ENCODE measurements at regions not wholly inside any gene's neighbourhood (a gene's known extent, or its start where the extent isn't known, plus 50 kb on each side); places are given as distances from the start of the nearest gene placed in this dataset.
A peak's percentile ranks its signal among the peaks of the same experiment; 100 is the strongest.
"Not testable (repeated sequence)": the region's sequence is repeated elsewhere in the genome, so short reads cannot be mapped to it uniquely, and the experiment has no call there.

GRCh38 chr4:186845137-186845842, 121.6 kb upstream of the FAT1 start:
- peak in 1 of 2 donors; percentile 19 for DNase-seq (ENCODE audit: low read depth in 2 of 2)

GRCh38 chr4:186846426-186846825, 122.8 kb upstream of the FAT1 start:
- DNase-seq (ENCODE audit: low read depth in 2 of 2), result no peak

- not testable (repeated sequence) for DNase-seq (ENCODE audit: low read depth in 2 of 2)
Measured at GRCh38 chr4:186847429-186848131, 123.9 kb upstream of the FAT1 start.

- no peak for DNase-seq (ENCODE audit: low read depth in 2 of 2)
Measured at GRCh38 chr4:186848437-186848836, 124.8 kb upstream of the FAT1 start.

DNA sequence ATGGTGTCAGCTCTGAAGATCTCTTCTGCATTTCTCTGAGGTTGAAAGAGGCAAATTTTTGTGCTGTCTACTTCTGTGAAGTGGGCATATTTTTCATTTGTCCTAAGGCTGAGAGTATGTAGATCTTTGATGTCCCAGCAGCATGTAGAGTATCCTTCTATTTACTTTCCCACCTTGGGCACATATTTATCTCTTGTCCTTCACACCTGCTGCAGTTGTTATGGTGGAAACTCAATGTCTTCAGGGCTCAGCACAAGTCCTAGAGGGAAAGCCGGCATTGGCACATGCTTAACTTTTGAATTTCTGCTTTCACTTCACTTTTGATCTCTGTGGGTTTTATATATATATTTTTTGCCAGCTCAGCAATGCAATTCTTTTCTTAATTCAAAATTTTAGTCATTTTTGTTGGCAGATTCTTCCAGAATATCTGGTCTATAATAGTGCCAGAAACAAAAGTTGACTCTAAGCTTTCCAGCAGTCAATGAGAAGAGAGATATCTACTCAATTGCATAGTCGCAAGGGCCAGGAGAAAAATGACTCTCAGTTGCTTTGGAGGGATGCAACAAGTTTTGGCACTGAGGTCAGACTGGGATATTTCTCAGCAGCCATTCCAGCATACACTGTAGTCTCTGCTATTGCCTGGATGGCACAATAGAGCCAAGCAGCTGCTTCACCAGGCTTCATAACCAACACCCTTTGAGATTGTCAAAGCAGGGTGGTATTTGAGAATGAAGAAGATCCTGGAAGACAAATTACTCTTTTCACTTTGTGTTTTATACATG, 127.8 kb upstream of the FAT1 start:
- no peak for DNase-seq (ENCODE audit: low read depth in 2 of 2)

- no peak for DNase-seq (ENCODE audit: low read depth in 2 of 2)
Measured at GRCh38 chr4:186852073-186852420, 128.4 kb upstream of the FAT1 start.

GRCh38 chr4:186852964-186853391, 129.3 kb upstream of the FAT1 start:
- no peak for DNase-seq (ENCODE audit: low read depth in 2 of 2)

GRCh38 chr4:186854256-186854655, 130.6 kb upstream of the FAT1 start:
- no peak for DNase-seq (ENCODE audit: low read depth in 2 of 2)

DNA sequence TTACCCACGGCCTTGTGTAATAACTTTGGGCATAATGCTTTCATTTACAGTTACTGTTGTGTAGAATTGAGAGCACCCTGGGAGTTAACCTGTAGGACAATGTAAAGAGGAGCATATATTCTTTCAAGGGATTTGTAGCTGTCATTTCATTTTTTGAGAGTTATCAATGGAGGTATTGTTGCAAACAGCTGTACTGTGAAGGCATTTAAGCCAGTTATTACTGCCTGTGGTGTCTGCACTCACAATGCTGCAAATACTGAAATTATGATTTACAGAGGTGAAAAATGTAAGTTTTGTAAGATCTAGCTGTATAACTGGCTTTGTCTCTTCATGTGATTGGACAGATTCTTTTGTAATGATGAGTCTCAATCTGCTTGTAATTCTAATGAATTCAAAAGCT, 131.5 kb upstream of the FAT1 start:
- DNase-seq (ENCODE audit: low read depth in 2 of 2), result no peak

DNA sequence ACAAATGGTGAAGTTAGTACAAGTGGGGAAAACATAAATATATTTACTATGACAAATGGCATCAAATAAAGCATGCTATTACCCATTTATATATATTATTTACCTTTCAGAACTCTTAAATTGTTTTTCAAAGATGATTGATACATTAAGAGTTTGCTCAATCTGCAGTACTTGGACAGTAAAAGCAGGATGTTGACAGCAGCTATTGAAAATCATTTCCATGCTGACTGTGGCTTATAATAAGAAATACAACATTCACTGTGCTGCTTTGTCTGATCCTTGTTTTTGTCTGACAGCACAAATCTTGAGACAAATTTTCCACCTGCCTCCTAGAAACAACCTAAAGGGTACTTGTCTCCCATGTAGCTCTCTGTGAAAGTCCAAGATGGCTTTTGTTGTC, 134.1 kb upstream of the FAT1 start:
- no peak for DNase-seq (ENCODE audit: low read depth in 2 of 2)

- no peak for DNase-seq (ENCODE audit: low read depth in 2 of 2)
Measured at GRCh38 chr4:186858355-186858754, 134.7 kb upstream of the FAT1 start.

DNA sequence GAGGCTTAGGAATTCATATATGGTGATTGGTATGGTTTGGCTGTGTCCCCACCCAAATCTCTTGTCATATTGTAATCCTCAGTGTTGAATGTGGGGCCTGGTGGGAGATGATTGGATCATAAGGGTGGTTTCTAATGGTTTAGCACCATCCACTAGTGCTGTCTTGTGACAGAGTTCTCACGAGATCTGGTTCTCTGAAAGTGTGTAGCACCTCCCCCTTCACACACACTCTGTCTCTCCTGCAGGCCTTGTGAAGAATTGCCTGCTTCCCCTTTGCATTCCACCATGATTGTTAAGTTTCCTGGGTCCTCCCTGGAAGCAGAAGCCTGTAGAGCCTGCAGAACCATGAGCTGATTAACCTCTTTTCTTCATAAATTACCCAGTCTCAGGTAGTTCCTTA, 135.8 kb upstream of the FAT1 start:
- no peak for DNase-seq (ENCODE audit: low read depth in 2 of 2)

DNA sequence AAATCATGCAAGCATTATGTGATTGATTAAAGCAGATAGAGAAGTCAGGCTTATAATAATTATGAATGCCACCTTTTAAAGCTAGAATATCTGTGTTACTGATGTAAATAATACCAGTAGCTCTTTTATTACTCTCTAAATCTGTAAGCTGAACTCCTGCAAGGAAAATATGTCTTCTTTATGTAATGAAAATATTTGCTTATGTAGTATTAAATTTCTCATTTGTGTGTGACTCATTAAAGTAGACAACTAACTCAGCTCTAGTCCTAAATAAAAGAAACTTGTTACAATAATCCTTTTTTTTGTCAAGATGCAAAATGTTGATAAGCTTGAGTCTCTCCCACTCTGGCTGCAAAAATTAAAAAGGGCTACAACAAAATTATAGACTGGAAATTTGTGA, 137.7 kb upstream of the FAT1 start:
- DNase-seq (ENCODE audit: low read depth in 2 of 2), result no peak

DNA sequence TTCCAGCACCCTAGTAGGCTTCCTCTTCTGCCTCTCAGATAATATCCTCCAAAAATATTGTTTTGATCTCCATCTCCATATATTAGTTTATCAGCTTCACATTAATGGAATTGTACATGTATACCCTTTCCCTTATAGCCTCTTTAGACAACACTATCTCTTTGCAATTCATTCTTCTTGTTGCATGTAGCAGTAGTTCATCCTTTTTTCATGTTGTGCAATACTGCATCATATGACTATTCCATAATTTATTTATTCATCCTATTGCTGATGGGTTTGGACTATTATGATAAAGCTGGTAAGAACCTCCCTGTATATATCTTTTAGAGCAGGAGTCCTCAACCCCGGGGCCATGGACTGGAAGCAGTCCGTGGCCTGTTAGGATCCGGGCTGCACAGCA, 148.2 kb upstream of the FAT1 start:
- DNase-seq (ENCODE audit: low read depth in 2 of 2), result no peak

GRCh38 chr4:186873095-186873494, 149.4 kb upstream of the FAT1 start:
- DNase-seq (ENCODE audit: low read depth in 2 of 2), result not testable (repeated sequence)

- no peak for DNase-seq (ENCODE audit: low read depth in 2 of 2)
Measured at GRCh38 chr4:186875476-186875875, 151.8 kb upstream of the FAT1 start.

GRCh38 chr4:186876961-186877626, 153.4 kb upstream of the FAT1 start:
- DNase-seq (ENCODE audit: low read depth in 2 of 2), result no peak

- no peak for DNase-seq (ENCODE audit: low read depth in 2 of 2)
Measured at GRCh38 chr4:186878203-186878776, 154.6 kb upstream of the FAT1 start.

DNA sequence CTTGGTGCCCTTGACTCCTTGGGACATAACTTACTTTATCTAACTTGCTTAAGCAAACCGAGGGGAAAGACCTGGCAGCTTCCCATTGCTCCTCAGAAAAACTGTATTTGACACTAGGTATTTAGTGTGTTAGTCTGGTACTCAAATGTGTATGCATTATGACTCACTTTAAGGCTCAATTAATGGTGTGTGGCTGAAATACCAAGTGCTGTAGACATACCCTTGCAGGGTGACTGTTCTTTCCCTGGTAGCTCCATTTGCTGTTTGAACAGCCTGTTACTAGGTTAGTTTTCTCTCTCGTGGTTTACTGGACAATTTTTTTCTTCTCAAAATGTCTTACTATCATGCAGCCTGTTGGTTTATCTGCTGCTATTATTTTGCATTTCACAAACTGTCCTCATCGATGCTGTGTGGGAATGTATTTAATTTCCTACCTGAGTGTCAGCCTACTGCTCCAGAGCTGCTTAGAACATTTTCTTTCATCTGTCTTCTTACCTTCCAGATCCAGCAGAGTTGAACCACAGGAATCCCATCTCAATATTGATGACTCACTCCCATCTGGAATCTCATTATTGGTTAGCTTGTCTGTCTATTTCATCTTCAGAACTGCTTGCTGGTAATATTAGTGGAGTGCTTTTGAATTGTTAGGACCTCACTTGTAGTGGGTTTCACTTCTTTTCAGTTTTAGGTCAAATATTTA, 158.0 kb upstream of the FAT1 start:
- DNase-seq (ENCODE audit: low read depth in 2 of 2), result no peak

DNA sequence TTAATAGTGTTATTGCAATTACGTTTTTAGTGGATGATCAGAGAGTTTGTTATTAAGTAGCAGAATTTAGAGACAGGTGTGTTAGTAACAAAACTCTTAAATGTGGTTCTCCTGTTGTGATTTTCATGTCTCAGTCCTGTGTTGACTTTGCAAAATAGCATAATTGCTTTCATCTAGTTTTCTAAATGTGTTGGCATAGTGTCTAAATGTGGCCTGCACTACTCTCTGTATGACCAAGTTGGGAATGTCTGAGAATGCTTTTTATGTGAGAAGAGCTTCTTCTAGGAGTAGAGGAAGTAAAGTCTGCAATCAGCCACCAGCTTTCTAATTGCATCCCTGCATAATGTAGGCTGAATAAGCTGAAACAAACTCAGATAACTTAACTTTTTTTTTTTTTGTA, 158.6 kb upstream of the FAT1 start:
- no peak for DNase-seq (ENCODE audit: low read depth in 2 of 2)

GRCh38 chr4:186885289-186885688, 161.6 kb upstream of the FAT1 start:
- no peak for DNase-seq (ENCODE audit: low read depth in 2 of 2)

Data from lung microvascular endothelial cell (primary cell).